Ovary (tissue), 7 donors: ENCODE measurements at regions not wholly inside any gene's neighbourhood (a gene's known extent, or its start where the extent isn't known, plus 50 kb on each side); places are given as distances from the start of the nearest gene placed in this dataset.

Experiments
- DNase-seq, 5 donors: peaks; one replicate each; pipeline ENCODE4 v3.0.0-alpha.2; 2019 to 2020
- H3K27ac ChIP-seq, 2 donors: fragments of 200-600 bp; one replicate each; pipeline versions ENCODE4 v1.5.1 to v1.8.0; 2019 to 2022
- H3K27me3 ChIP-seq: fragments of 200-600 bp; one replicate; pipeline ENCODE4 v1.8.0; 2022
- H3K36me3 ChIP-seq: fragments of 200-600 bp; sonication (generic); one replicate; pipeline ENCODE4 v1.5.1; 2019
- H3K4me1 ChIP-seq: one replicate; pipeline ENCODE4 v1.8.1; 2013; ENCODE audit warnings: mild to moderate bottlenecking, moderate library complexity; ENCODE audit not compliant: insufficient read depth
- H3K4me3 ChIP-seq: fragments of 200-600 bp; sonication (generic); one replicate; pipeline ENCODE4 v1.5.1; 2017
- H3K9me3 ChIP-seq, 2 donors: fragments of 200-600 bp in 1 of 2; sonication (generic) in 1 of 2; one replicate each; pipeline versions ENCODE4 v1.5.1 to v1.8.1; 2013 to 2019; ENCODE audit warnings: mild to moderate bottlenecking in 1 of 2, moderate library complexity in 1 of 2
- EP300 ChIP-seq: sonication (generic); formaldehyde crosslinking; IDR thresholded peaks from one replicate; pipeline ENCODE4 v1.6.1; 2017; ENCODE audit warnings: antibody characterized with exemption
- POLR2A ChIP-seq: fragments of 450-650 bp; IDR thresholded peaks from one replicate; pipeline ENCODE4 v1.6.1; 2017; ENCODE audit warnings: antibody characterized with exemption, mild to moderate bottlenecking, moderate library complexity
- WGBS, 3 donors: extraction: QIAGEN DNeasy Blood & Tissue Kit in 1 of 3; methylation state at CpG; one replicate each; pipeline versions ENCODE4 v1.1.5 to v1.1.7; 2013 to 2017; 5-methylcytosine and 5-hydroxymethylcytosine counted together
- intact Hi-C, 4 donors: fragments of 100-400 bp; cut with DNase I; formaldehyde crosslinking; loops; one replicate each; pipeline versions ENCODE4 v1.11.0 to v1.15.1; 2022 to 2023
- TF ChIP-seq, protein P1 (sequence below), 3 donors: fragments of 450-650 bp in 2 of 3; fragments of 200-600 bp in 1 of 3; IDR thresholded peaks; one replicate each; pipeline versions ENCODE4 v1.5.1 to v1.8.0; 2016 to 2022; ENCODE audit warnings: antibody characterized with exemption in 3 of 3, mild to moderate bottlenecking in 1 of 3
- donor health status: DM: no; HTN: no; CAD: no; lungs with moderate emphysema.
- donor health status: DM: no; HTN: no; CAD: no.
- donor health status: Bipolar disorder and iron deficiency.
- donor health status: DM: no; HTN: no; CAD: no.
- donor health status: DM: yes; HTN: yes; CAD: no.

DNA sequence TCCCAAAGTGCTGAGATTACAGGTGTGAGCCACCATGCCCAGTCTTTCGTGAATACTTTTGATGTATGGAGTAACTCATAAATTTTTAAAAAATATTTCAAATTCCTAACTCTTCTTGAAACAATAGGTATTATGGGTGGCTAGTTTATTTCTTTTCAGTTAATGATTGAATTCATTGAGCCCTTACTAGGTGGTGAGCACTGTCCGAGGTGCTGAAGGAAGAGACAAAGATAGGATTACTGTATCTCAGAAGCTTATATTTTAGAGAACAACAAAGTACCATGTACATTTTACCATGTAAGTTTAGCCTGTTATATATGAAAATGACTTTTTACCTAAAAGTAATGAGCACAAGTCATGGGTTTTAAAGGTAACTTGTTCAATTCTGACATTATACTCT lies 418.3 kb downstream of the NPIPA7 start:
- no peak overlapping the region for H3K27ac ChIP-seq
- WGBS, 3 donors = 47 to 57% (median 52%) methylated on average over 2 of the region's 2 CpGs
- DNase-seq = no peak

DNA sequence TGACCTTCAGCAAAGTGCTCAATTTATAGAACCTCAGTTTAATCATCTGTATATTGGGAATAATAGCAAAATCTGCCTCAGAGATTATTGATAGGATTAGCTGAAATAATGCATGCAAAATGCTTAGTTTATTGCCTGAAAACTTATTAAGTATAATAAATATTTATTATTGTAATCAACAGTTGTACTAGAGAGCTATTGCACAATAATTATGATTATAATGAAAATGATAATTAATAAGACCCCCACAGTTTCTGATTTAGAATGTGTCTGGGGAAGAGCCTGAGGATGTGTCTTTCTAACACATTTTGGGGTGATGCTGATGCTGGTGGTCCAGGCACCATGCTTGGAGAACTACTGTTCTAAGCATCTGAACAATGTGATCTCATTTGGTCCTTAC lies 419.6 kb downstream of the NPIPA7 start:
- Histone ChIP-seq H3K27me3 (no peaks in the 10 kb centered on the region), H3K4me1 (no peaks in the 10 kb centered on the region), H3K4me3 (no peak overlapping the region), H3K27ac (no peak overlapping the region), H3K9me3 (no peaks in the 10 kb centered on the region), H3K36me3 (no peaks in the 10 kb centered on the region)
- TF ChIP-seq POLR2A = no peak
- no peak for TF ChIP-seq EP300
- TF ChIP-seq, protein P1, sequence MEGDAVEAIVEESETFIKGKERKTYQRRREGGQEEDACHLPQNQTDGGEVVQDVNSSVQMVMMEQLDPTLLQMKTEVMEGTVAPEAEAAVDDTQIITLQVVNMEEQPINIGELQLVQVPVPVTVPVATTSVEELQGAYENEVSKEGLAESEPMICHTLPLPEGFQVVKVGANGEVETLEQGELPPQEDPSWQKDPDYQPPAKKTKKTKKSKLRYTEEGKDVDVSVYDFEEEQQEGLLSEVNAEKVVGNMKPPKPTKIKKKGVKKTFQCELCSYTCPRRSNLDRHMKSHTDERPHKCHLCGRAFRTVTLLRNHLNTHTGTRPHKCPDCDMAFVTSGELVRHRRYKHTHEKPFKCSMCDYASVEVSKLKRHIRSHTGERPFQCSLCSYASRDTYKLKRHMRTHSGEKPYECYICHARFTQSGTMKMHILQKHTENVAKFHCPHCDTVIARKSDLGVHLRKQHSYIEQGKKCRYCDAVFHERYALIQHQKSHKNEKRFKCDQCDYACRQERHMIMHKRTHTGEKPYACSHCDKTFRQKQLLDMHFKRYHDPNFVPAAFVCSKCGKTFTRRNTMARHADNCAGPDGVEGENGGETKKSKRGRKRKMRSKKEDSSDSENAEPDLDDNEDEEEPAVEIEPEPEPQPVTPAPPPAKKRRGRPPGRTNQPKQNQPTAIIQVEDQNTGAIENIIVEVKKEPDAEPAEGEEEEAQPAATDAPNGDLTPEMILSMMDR (IDR thresholded peaks at IDR 0.05) = no peak
- DNase-seq = no peak
- intact Hi-C loops = no loop called here

More for the DNA sequence above, 418.3 kb downstream of the NPIPA7 start:
- intact Hi-C loops = no loop called here
- H3K4me3 ChIP-seq = no peak overlapping the region
- H3K36me3 ChIP-seq = no peaks in the 10 kb centered on the region
- TF ChIP-seq, protein P1 (IDR thresholded peaks at IDR 0.05) = no peak
- TF ChIP-seq EP300 (no peak), POLR2A (no peak)
- no peaks in the 10 kb centered on the region for H3K27me3 ChIP-seq
- no peaks in the 10 kb centered on the region for H3K4me1 ChIP-seq
- no peaks in the 10 kb centered on the region for H3K9me3 ChIP-seq

DNA sequence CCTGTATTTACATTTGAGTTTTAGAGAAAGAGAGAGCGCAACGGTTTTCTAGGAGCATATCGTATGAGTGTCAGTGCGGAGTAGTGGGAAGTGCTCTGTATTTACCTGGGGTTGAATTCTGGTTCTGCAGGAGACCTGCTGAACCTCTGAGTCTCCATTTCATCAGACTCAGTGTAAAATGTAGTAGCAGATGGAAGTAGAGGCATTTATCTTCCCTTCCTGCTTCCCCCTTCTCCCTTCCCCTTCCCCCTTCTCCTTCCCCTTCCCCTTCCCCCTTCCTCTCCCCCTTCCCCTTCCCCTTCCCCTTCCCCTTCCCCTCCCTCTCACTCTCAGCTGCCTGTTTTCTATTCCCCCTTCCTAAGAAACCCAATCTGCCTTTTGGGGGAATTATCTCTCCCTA lies 426.9 kb downstream of the NPIPA7 start:
- Histone ChIP-seq H3K9me3 (peaks cover 0 to 4% of the 10 kb centered on the region in 2 donors), H3K27ac (no peak overlapping the region), H3K36me3 (no peaks in the 10 kb centered on the region), H3K4me3 (no peak overlapping the region), H3K27me3 (no peaks in the 10 kb centered on the region), H3K4me1 (no peaks in the 10 kb centered on the region)
- DNase-seq = no peak
- 86 to 94% (median 92%) methylated on average over 4 of the region's 4 CpGs for WGBS, 3 donors
- intact Hi-C loops = no loop called here
- TF ChIP-seq, protein P1 (IDR thresholded peaks at IDR 0.05) = no peak
- TF ChIP-seq POLR2A = no peak

DNA sequence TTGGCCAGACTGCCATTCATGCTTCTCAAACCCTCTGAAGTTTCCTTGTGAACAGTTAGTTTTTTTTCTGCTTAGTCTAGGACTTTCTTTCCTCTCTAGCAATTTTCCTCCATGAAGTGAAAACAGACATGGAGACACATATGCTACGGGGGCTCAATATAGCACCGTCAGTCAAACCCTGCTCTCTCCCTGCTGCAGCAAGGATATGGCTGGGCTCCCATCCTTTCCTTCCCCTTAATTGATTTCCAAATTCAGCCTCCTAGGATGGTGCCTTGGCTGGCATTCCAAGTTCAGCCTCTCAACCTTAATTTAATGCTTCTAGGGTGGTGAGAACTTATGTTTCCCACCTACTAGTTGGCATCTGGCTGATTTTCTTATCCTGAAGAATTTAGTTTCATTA lies 436.7 kb downstream of the NPIPA7 start:
- H3K4me1 ChIP-seq = no peaks in the 10 kb centered on the region
- no peak overlapping the region for H3K4me3 ChIP-seq
- DNase-seq = no peak
- intact Hi-C loops = no loop called here
- H3K27me3 ChIP-seq = no peaks in the 10 kb centered on the region
- H3K27ac ChIP-seq = no peak overlapping the region
- no peak for TF ChIP-seq EP300
- no peak for TF ChIP-seq POLR2A
- TF ChIP-seq, protein P1 (IDR thresholded peaks at IDR 0.05) = no peak
- no peaks in the 10 kb centered on the region for H3K36me3 ChIP-seq
- WGBS, 3 donors = 68 to 81% (median 76%) methylated on average over 2 of the region's 2 CpGs
- no peaks in the 10 kb centered on the region for H3K9me3 ChIP-seq

DNA sequence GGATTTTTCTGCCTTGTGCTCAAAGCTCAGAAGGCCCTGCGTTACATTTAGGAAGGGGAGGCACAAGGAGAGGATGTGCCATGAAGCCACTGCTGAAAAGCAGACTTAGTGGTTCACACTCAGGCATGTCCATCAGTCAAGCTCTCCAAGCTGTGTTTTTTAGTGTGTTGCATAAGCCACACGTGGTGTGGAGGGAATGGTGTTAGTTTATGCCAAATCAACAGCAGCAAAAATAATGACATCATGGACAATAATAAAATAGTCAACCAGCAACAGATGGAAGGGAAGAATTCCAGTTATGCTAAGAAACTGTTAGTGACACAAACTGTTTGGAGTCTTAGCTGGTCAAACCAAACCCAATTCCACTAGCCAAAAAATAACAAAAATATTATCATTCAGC lies 438.3 kb downstream of the NPIPA7 start:
- TF ChIP-seq POLR2A = no peak
- TF ChIP-seq EP300 = no peak
- TF ChIP-seq, protein P1 (IDR thresholded peaks at IDR 0.05) = no peak
- intact Hi-C loops = no loop called here
- no peak for DNase-seq
- Histone ChIP-seq H3K4me1 (no peaks in the 10 kb centered on the region), H3K9me3 (no peaks in the 10 kb centered on the region), H3K36me3 (no peaks in the 10 kb centered on the region), H3K4me3 (no peak overlapping the region), H3K27me3 (no peaks in the 10 kb centered on the region), H3K27ac (no peak overlapping the region)
- WGBS, 3 donors = 39 to 51% (median 46%) methylated on average over 2 of the region's 2 CpGs
